Keratinocyte (primary cell): ENCODE measurements at regions not wholly inside any gene's neighbourhood (a gene's known extent, or its start where the extent isn't known, plus 50 kb on each side); places are given as distances from the start of the nearest gene placed in this dataset.

Source experiments
- DNase-seq: peaks from one replicate; pipeline ENCODE4 v3.0.0-alpha.2; 2011; ENCODE audit warnings: low read depth, missing footprints, low spot score
- FAIRE-seq: peaks from 2 replicates; lab custom pipeline; 2011; peaks lifted over from hg19 to GRCh38; lab: Jason Lieb, UNC
- H2AFZ ChIP-seq: 2 replicates; pipeline ENCODE4 v1.6.0; 2012; ENCODE audit warnings: low read length, control low read depth, inconsistent platforms; ENCODE audit not compliant: control insufficient read depth
- H3K27ac ChIP-seq: 2 replicates; pipeline ENCODE4 v1.5.1; 2011; ENCODE audit warnings: low read length; ENCODE audit not compliant: control insufficient read depth, insufficient read depth
- H3K27me3 ChIP-seq: 3 replicates; pipeline ENCODE4 v1.6.0; 2011; ENCODE audit warnings: low read length; ENCODE audit not compliant: control insufficient read depth, insufficient read depth; ENCODE audit errors: extremely low read depth
- H3K36me3 ChIP-seq, 2 experiments: 2 replicates in 1 of 2; 3 replicates in 1 of 2; pipeline ENCODE4 v1.5.1; 2011; ENCODE audit warnings: low read length in 2 of 2, mild to moderate bottlenecking in 1 of 2; ENCODE audit not compliant: control insufficient read depth in 2 of 2, insufficient read depth in 2 of 2; ENCODE audit errors: extremely low read depth in 1 of 2
- H3K4me1 ChIP-seq: 3 replicates; pipeline ENCODE4 v1.5.1; 2011; ENCODE audit warnings: low read length; ENCODE audit not compliant: control insufficient read depth, insufficient read depth; ENCODE audit errors: extremely low read depth
- H3K4me2 ChIP-seq: 3 replicates; pipeline ENCODE4 v1.6.0; 2011; ENCODE audit warnings: low read depth, low read length; ENCODE audit not compliant: control insufficient read depth, insufficient read depth; ENCODE audit errors: extremely low read depth
- H3K4me3 ChIP-seq, 3 experiments: fragments of 200-600 bp in 1 of 3; sonication (generic) in 1 of 3; 2 replicates in 2 of 3; 3 replicates in 1 of 3; pipeline ENCODE4 v1.5.1; 2011 to 2016; ENCODE audit warnings: low read length in 3 of 3, mild to moderate bottlenecking in 3 of 3, control low read depth in 2 of 3, inconsistent platforms in 1 of 3, low read depth in 1 of 3, mixed read lengths in 1 of 3, mixed run types in 1 of 3, moderate library complexity in 1 of 3; ENCODE audit not compliant: control insufficient read depth in 2 of 3, insufficient read depth in 2 of 3; ENCODE audit errors: extremely low read depth in 1 of 3
- H3K79me2 ChIP-seq: 2 replicates; pipeline ENCODE4 v1.6.0; 2012; ENCODE audit warnings: low read length; ENCODE audit not compliant: control insufficient read depth, insufficient read depth
- H3K9ac ChIP-seq: 3 replicates; pipeline ENCODE4 v1.6.0; 2011; ENCODE audit warnings: low read length; ENCODE audit not compliant: control insufficient read depth, insufficient read depth; ENCODE audit errors: extremely low read depth
- H3K9me1 ChIP-seq: 3 replicates; pipeline ENCODE4 v1.6.0; 2011; ENCODE audit warnings: low read length; ENCODE audit not compliant: control insufficient read depth, insufficient read depth; ENCODE audit errors: extremely low read depth
- H3K9me3 ChIP-seq: 2 replicates; pipeline ENCODE4 v1.5.1; 2012; ENCODE audit warnings: low read depth, low read length; ENCODE audit not compliant: control insufficient read depth
- H4K20me1 ChIP-seq: 3 replicates; pipeline ENCODE4 v1.6.0; 2011; ENCODE audit warnings: low read length; ENCODE audit not compliant: control insufficient read depth, insufficient read depth; ENCODE audit errors: extremely low read depth
- EZH2 ChIP-seq: IDR thresholded peaks from one replicate; pipeline ENCODE4 v1.6.1; 2012; ENCODE audit warnings: inconsistent platforms, mild to moderate bottlenecking, low read length, moderate library complexity
- dilution Hi-C: fragments of 300-500 bp; cut with MboI; formaldehyde crosslinking; loops from one replicate; pipeline ENCODE4 v1.7.0; 2020; ENCODE audit warnings: low sequenced_read_pairs; ENCODE audit not compliant: extremely low pct_ligation_motif_present
- TF ChIP-seq, protein P1 (sequence below), 3 experiments: IDR thresholded peaks in 1 of 3; conservative IDR thresholded peaks in 1 of 3; optimal IDR thresholded peaks in 1 of 3; 2 replicates in 2 of 3; 3 replicates in 1 of 3; pipeline versions ENCODE3 to v1.5.1; 2011; ENCODE audit warnings: low read length in 3 of 3, mild to moderate bottlenecking in 3 of 3, moderate library complexity in 2 of 3, control low read depth in 1 of 3, inconsistent platforms in 1 of 3; ENCODE audit not compliant: insufficient read depth in 2 of 3; ENCODE audit errors: extremely low read depth in 1 of 3

- H3K4me3 ChIP-seq, result no peak overlapping the region
- H3K79me2 ChIP-seq, result no peaks in the 10 kb centered on the region
- no peak for FAIRE-seq
- no peaks in the 10 kb centered on the region for H3K27me3 ChIP-seq
- H2AFZ ChIP-seq, result no peak overlapping the region
- H3K4me2 ChIP-seq, result no peak overlapping the region
- no peaks in the 10 kb centered on the region for H4K20me1 ChIP-seq
- dilution Hi-C loops, result no loop called here
- no peaks in the 10 kb centered on the region for H3K9me1 ChIP-seq
- H3K36me3 ChIP-seq, result no peaks in the 10 kb centered on the region
- no peak overlapping the region for H3K9ac ChIP-seq
- no peak for DNase-seq
- no peak overlapping the region for H3K27ac ChIP-seq
- peaks cover 36% of the 10 kb centered on the region for H3K4me1 ChIP-seq
- H3K9me3 ChIP-seq, result no peaks in the 10 kb centered on the region
- no peak for TF ChIP-seq EZH2
- TF ChIP-seq, protein P1, sequence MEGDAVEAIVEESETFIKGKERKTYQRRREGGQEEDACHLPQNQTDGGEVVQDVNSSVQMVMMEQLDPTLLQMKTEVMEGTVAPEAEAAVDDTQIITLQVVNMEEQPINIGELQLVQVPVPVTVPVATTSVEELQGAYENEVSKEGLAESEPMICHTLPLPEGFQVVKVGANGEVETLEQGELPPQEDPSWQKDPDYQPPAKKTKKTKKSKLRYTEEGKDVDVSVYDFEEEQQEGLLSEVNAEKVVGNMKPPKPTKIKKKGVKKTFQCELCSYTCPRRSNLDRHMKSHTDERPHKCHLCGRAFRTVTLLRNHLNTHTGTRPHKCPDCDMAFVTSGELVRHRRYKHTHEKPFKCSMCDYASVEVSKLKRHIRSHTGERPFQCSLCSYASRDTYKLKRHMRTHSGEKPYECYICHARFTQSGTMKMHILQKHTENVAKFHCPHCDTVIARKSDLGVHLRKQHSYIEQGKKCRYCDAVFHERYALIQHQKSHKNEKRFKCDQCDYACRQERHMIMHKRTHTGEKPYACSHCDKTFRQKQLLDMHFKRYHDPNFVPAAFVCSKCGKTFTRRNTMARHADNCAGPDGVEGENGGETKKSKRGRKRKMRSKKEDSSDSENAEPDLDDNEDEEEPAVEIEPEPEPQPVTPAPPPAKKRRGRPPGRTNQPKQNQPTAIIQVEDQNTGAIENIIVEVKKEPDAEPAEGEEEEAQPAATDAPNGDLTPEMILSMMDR (optimal IDR thresholded peaks at IDR 0.05 in 1 of 3, IDR thresholded peaks at IDR 0.05 in 1 of 3, conservative IDR thresholded peaks at IDR 0.05 in 1 of 3; ENCODE audit: extremely low read depth in 1 of 3, insufficient read depth in 2 of 3, low read length in 3 of 3), result no peak
These were observed 204.3 kb upstream of the ADRA1D start for GRCh38 chr20:4453359-4453758.

GRCh38 chr20:4451487-4452081 lies 202.5 kb upstream of the ADRA1D start:
- Histone ChIP-seq H3K4me2 (no peak overlapping the region), H3K27ac (peak overlapping the region; percentile 4), H3K9me3 (peaks cover 1% of the 10 kb centered on the region), H3K4me1 (peaks cover 26% of the 10 kb centered on the region), H3K79me2 (no peaks in the 10 kb centered on the region), H3K9ac (no peak overlapping the region), H3K36me3 (no peaks in the 10 kb centered on the region), H3K9me1 (no peaks in the 10 kb centered on the region), H4K20me1 (no peaks in the 10 kb centered on the region), H3K27me3 (no peaks in the 10 kb centered on the region), H2AFZ (peak overlapping the region; percentile 29), H3K4me3 (no peak overlapping the region)
- DNase-seq (peak; percentile 84), FAIRE-seq (peak; percentile 94)
- TF ChIP-seq, protein P1 (optimal IDR thresholded peaks at IDR 0.05 in 1 of 3, IDR thresholded peaks at IDR 0.05 in 1 of 3, conservative IDR thresholded peaks at IDR 0.05 in 1 of 3; ENCODE audit: extremely low read depth in 1 of 3, insufficient read depth in 2 of 3, low read length in 3 of 3), result no peak
- no peak for TF ChIP-seq EZH2
- dilution Hi-C loops, result no loop called here
